HK-2 (cell line): ENCODE measurements at regions not wholly inside any gene's neighbourhood (a gene's known extent, or its start where the extent isn't known, plus 50 kb on each side); places are given as distances from the start of the nearest gene placed in this dataset.

Source experiments
- DNase-seq: peaks from one replicate; pipeline ENCODE4 v3.0.0-alpha.2; 2018; ENCODE audit not compliant: unreplicated experiment

GRCh38 chr4:67234296-67234695 is 311.0 kb downstream of the CENPC start:
- DNase-seq: no peak

- DNase-seq: no peak
Measured at GRCh38 chr4:67229148-67229547, 316.2 kb downstream of the CENPC start.

- no peak for DNase-seq
Measured at GRCh38 chr4:67220861-67221260, 324.4 kb downstream of the CENPC start.

GRCh38 chr4:67218883-67219282 is 326.4 kb downstream of the CENPC start:
- DNase-seq: no peak

DNA sequence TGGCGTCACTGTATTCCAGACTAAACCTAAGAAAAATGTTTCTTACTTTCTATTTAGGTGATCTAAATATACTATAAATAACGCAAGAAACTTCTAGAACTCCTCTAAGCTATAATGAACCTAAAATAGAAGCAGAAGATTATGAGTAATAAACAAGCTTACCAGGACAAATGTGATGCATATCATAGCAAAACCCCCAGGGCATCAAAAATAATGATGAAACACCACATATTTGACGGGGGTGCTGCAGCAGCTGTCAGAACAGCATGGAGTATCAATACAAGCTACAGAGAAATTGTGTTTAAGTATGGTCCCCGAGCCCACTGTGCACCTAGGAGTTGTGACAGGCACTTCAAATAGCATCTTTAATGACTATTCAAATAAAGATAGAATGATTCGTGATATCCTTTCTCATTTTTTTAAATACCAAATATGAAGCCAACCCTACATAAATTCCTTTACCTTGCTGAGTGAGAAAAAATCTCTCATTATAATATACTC is 337.3 kb downstream of the CENPC start:
- no peak for DNase-seq

- DNase-seq: no peak
Measured at GRCh38 chr4:67204441-67204840, 340.9 kb downstream of the CENPC start.

GRCh38 chr4:67201334-67201733 is 344.0 kb downstream of the CENPC start:
- no peak for DNase-seq

DNA sequence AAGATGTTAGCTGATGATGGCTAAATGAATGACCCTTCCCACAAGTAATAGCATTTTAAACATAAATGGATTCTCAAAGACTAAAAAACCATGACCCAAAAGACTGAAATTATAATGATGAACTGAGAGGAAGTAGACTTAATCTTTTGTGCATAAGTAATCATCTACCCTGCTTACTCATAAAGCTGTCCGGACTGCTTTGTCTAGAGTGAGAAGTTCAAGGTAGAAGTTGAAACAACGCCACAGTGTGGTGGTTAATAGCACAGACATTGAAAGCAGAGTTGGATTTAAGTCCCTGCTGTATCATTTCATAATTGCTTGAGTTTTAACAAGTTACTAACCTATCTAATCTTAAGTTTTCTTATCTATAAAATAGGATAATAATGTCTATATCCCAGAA is 346.6 kb downstream of the CENPC start:
- DNase-seq: no peak

DNA sequence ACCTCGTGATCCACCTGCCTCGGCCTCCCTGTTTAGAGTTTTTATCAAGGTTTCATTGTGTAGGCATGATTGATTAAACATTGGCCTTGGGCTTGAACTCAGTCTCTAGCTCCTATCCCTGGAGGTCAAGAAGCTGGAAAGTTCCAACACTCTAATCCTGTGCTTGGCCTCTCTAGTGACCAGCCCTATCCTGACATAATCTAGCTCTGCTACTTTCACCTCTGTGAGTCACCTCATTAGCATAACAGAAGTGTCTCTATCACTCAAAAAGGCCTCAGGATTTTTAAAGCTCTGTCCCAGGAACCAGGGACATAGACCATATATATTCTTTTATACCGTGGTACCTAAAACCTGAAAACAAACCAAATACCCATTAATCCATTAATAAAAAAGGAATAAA is 377.5 kb downstream of the CENPC start:
- no peak for DNase-seq

- DNase-seq: no peak
Measured at GRCh38 chr4:67162690-67163089, 382.6 kb downstream of the CENPC start.

DNA sequence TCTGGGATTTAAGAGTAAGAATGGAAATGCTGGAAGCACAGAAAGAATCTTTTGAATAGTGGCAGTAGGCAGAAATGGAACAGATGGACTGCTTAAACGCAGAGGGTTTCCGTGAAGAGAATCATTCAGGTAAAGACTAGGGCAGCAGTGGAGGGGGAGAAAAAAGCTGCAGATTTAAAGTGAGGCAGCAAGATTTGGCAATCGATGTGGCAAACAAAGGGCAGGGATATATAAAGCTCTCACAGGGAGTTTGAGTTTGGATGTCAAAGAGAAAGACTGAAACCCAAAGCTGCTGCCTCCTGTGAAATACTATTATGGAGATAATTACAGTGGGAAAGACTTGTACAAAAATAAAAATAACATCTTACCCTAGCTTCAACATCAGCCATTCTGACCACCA is 384.0 kb downstream of the CENPC start:
- DNase-seq: no peak

GRCh38 chr4:67160394-67160793 is 384.9 kb downstream of the CENPC start:
- DNase-seq: no peak

DNA sequence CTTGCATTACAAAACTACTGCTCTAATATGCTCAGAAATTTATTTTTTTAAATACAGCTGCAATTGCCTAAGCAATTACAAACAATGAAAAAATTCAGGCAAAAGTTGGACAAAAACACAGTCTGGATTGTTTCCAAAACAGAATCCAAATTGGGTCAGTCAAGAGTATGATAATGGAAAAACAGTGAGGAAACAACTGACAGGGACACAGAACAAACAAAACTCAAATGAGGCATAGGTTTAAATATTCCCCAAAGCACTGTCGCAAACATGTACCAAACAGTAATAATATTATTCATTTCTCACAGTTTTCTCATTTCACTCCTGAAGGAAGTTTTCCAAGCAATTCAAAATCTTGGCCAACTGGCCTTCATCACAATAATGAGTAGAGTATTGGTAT is 386.6 kb downstream of the CENPC start:
- DNase-seq: no peak

GRCh38 chr4:67152976-67153375 is 392.3 kb downstream of the CENPC start:
- DNase-seq: no peak

DNA sequence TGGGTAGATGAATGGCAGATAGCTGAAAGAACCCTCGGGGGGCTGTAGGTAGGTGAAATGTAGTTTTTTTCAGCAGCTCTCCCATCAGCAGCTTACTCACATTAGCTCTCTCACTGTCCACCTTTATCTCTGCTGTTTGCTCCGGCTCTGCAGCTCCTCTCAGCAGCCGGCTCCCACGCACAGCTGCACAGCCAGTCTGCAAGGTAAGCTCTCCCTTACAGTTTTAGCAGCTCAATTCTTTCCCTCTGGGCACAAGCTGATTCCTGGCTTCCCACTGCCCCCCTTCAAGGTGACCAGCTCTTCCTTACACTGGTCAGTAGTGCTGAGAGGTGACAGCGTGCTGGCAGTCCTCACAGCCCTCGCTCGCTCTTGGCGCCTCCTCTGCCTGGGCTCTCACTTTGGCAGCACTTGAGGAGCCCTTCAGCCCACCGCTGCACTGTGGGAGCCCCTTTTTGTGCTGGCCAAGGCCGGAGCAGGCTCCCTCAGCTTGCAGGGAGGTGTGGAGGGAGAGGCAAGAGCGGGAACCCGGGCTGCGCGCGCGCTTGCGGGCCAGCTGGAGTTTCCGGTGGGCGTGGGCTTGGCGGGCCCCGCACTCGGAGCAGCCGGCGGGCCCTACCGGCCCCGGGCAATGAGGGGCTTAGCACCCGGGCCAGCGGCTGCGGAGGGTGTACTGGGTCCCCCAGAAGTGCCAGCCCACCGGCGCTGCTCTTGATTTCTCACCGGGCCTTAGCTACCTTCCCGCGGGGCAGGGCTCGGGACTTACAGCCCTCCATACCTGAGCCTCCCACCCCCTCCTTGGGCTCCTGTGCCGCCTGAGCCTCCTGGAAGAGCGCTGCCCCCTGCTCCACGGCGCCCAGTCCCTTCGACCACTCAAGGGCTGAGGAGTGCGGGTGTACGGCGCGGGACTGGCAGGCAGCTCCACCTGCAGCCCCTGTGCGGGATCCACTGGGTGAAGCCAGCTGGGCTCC is 393.6 kb downstream of the CENPC start:
- DNase-seq: no peak

DNA sequence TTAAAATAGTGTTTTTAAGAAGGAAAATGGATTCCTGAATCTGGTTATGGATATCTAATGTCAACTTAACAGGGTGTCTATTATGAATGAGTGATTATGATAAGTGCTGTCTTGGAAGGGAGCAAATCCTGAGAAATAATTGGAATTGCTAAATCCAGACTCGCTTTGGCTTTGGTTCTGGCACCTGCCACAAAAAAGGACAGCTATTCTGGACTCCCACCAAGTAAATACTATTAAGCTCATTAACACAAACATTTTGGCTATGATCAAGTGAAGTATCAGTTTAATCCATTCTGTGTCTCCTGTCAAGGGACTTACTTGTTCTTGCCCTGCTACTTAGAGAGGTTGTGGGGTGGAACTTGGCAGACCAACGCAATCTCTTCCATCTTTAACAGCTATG is 403.7 kb downstream of the CENPC start:
- DNase-seq: no peak

DNA sequence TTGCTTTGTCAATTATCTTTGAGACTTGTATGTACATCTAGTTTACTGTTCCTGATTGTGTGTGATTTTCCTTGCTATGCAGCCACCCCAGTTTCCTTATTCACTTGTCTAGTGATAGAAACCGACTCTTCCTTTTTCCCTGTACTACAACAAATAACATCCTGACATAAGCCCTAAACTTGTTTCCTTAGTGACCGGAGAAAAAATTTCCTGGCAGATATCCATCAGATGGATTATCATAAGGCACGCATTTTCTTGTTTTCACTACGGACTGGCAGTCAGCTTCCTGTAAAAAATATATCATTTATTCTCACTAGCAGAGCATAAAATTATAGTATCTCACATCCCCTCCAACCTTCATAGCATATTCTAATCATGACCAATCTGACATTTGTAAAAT is 410.7 kb downstream of the CENPC start:
- DNase-seq: no peak

DNA sequence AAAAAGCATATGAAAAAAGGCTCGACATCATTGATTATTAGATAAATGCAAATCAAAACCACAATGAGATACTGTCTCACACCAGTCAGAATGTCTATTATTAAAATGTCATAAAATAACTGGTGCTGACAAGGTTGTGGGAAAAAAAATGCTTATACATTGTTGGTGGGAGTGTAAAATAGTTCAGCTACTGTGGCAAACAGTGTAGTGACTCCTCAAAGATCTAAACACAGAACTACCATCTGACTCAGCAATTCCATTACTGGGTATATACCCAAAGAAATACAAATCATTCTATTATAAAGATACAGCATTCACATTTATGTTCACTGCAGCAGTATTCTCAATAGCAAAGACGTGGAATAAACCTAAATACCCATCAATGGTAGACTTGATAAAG is 412.1 kb downstream of the CENPC start:
- DNase-seq: no peak

DNA sequence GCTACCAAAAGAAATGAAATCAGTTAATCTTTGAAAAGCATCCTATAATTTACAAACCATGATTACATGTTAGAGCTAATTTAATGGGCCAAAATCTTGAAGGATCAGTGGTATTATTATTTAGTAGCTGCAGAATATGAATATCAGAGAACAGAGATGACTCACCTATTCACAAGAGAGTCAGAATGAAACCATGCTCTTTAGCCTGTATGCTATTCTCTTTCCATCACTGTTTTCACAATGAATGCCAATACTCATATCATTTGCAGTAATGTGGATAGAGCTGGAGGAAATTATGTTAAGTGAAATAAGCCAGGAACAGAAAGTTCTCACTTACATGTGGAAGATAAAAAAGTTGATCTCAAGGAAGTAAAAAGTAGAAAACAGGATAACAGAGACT is 414.1 kb downstream of the CENPC start:
- DNase-seq: no peak

DNA sequence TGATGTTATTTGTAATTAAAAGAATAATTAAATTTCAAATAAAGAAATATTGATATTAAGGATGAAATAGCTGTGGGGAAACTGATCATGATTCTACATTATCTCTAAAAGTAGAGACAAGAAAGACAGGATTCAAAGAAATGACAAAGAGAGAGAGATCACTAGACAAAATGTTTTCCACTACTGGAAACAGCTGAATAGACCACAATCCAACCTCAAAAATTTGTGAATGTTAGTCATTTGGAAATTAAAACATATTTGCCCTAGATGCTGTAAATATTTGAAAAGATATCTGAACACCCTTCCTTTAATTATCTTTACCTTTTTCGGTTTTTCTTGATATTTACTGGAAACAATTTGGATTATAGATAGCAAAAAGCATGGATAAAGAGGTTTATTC is 414.9 kb downstream of the CENPC start:
- DNase-seq: no peak

DNA sequence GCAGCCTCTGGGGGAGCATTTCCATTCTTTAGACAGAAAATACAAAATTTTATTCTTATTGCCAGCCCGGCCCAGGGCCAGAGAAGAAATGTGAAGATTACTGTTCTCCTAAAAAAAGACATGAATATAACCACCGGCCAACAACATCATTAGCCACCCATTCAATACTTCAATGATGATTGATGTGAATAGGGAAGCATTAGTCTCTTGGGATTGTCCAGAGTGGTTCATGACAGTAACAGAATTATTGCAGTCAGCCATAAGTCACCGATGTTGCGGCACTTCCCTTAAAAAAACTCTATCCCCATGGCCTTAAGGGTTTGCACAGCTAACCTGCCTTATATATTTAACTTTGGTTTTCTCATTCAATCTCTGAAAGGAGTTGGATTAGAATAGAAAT is 418.7 kb downstream of the CENPC start:
- no peak for DNase-seq

DNA sequence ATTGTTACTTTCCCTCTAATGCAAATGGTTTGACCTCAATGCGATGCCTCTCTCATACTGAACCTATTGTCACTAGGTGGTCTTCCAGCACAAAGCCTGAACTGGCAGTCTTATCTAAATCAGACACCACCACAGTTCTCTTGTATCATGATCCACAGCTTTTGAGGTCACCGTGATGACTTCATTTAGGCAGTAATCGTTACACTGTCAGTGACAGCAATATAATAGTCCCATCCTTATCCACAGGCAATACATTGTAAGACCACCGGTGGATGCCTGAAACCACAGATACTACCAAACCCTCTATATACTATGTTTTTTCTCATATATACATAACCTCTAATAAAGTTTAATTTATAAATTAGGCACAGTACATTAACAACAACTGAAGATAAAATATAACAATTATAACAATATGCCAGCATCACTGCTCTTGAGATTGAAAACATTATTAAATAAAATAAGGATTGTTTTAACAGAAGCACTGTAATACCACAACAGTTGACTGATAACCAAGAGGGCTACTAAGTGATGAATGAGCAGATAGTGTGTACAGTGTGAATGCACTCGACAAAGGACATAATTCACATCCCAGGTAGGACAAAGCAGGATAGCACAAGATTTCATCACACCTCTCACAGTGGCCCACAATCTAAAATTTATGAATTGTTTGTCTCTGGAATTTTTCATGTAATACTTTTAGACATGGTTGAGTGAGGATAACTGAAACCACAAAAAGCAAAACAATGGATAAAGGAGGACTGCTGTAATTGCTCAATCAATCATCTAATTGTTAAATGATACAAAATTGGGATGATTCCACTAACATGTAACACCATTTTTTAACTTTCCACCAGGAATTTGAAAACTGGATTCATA is 419.4 kb downstream of the CENPC start:
- no peak for DNase-seq

GRCh38 chr4:67124716-67125115 is 420.6 kb downstream of the CENPC start:
- no peak for DNase-seq
